HG03064 (cell line): ENCODE measurements at regions not wholly inside any gene's neighbourhood (a gene's known extent, or its start where the extent isn't known, plus 50 kb on each side); places are given as distances from the start of the nearest gene placed in this dataset.
"Not testable (repeated sequence)": the region's sequence is repeated elsewhere in the genome, so short reads cannot be mapped to it uniquely, and the experiment has no call there.

Source experiments
- ATAC-seq: cut with Tn5 transposase; IDR thresholded peaks from one replicate; pipeline ENCODE4 v1.9.1; 2021; ENCODE audit warnings: low read depth; ENCODE audit not compliant: unreplicated experiment

- no peak for ATAC-seq
Observed at GRCh38 chr22:49411236-49411635, 416.4 kb downstream of the BRD1 start.

- no peak for ATAC-seq
Observed at GRCh38 chr22:49408102-49408836, 419.4 kb downstream of the BRD1 start.

GRCh38 chr22:49406879-49407587 is 420.6 kb downstream of the BRD1 start:
- ATAC-seq: no peak

GRCh38 chr22:49406047-49406650 is 421.5 kb downstream of the BRD1 start:
- no peak for ATAC-seq

GRCh38 chr22:49405590-49405989 is 422.1 kb downstream of the BRD1 start:
- no peak for ATAC-seq

- ATAC-seq: no peak
Observed at GRCh38 chr22:49404576-49405241, 423.0 kb downstream of the BRD1 start.

- no peak for ATAC-seq
Observed at GRCh38 chr22:49404020-49404419, 423.7 kb downstream of the BRD1 start.

GRCh38 chr22:49403102-49403501 is 424.6 kb downstream of the BRD1 start:
- no peak for ATAC-seq

- ATAC-seq: no peak
Observed at GRCh38 chr22:49402169-49402568, 425.5 kb downstream of the BRD1 start.

- no peak for ATAC-seq
Observed at GRCh38 chr22:49400941-49401598, 426.6 kb downstream of the BRD1 start.

GRCh38 chr22:49400136-49400940 is 427.3 kb downstream of the BRD1 start:
- ATAC-seq: no peak

- no peak for ATAC-seq
Observed at GRCh38 chr22:49398646-49399045, 429.0 kb downstream of the BRD1 start.

GRCh38 chr22:49398115-49398514 is 429.6 kb downstream of the BRD1 start:
- ATAC-seq: no peak

GRCh38 chr22:49396817-49397216 is 430.9 kb downstream of the BRD1 start:
- ATAC-seq: no peak

GRCh38 chr22:49395617-49396016 is 432.1 kb downstream of the BRD1 start:
- ATAC-seq: no peak

- ATAC-seq: not testable (repeated sequence)
Observed at GRCh38 chr22:49395062-49395461, 432.6 kb downstream of the BRD1 start.

- ATAC-seq: no peak
Observed at GRCh38 chr22:49394116-49394785, 433.4 kb downstream of the BRD1 start.

GRCh38 chr22:49393526-49393925 is 434.1 kb downstream of the BRD1 start:
- ATAC-seq: no peak

- ATAC-seq: no peak
Observed at GRCh38 chr22:49392841-49393510, 434.7 kb downstream of the BRD1 start.
